Muscle layer of colon (tissue), 2 donors: ENCODE measurements at regions not wholly inside any gene's neighbourhood (a gene's known extent, or its start where the extent isn't known, plus 50 kb on each side); places are given as distances from the start of the nearest gene placed in this dataset.

Experiments used
- H3K27ac ChIP-seq: one replicate; pipeline ENCODE4 v1.7.0; 2013; ENCODE audit warnings: low read depth, mild to moderate bottlenecking, low read length, moderate library complexity
- H3K27me3 ChIP-seq, 2 donors: one replicate each; pipeline ENCODE4 v1.7.0; 2013; ENCODE audit warnings: low read length in 2 of 2, mild to moderate bottlenecking in 2 of 2; ENCODE audit not compliant: insufficient read depth in 2 of 2, control insufficient read depth in 1 of 2
- H3K36me3 ChIP-seq: one replicate; pipeline ENCODE4 v1.7.0; 2013; ENCODE audit warnings: mild to moderate bottlenecking, low read length; ENCODE audit not compliant: insufficient read depth
- H3K4me1 ChIP-seq: one replicate; pipeline ENCODE4 v1.7.0; 2013; ENCODE audit warnings: mild to moderate bottlenecking, low read length; ENCODE audit not compliant: insufficient read depth
- H3K4me3 ChIP-seq, 2 donors: one replicate each; pipeline ENCODE4 v1.7.0; 2013; ENCODE audit warnings: low read length in 2 of 2, low read depth in 1 of 2, mild to moderate bottlenecking in 1 of 2, moderate library complexity in 1 of 2
- H3K9ac ChIP-seq: one replicate; pipeline ENCODE4 v1.7.0; 2013; ENCODE audit warnings: low read length
- H3K9me3 ChIP-seq: one replicate; pipeline ENCODE4 v1.7.0; 2013; ENCODE audit warnings: mild to moderate bottlenecking, low read length
- donor health status: abdominal sarcoma.
- donor health status: Adenocarcinoma of cecum.

DNA sequence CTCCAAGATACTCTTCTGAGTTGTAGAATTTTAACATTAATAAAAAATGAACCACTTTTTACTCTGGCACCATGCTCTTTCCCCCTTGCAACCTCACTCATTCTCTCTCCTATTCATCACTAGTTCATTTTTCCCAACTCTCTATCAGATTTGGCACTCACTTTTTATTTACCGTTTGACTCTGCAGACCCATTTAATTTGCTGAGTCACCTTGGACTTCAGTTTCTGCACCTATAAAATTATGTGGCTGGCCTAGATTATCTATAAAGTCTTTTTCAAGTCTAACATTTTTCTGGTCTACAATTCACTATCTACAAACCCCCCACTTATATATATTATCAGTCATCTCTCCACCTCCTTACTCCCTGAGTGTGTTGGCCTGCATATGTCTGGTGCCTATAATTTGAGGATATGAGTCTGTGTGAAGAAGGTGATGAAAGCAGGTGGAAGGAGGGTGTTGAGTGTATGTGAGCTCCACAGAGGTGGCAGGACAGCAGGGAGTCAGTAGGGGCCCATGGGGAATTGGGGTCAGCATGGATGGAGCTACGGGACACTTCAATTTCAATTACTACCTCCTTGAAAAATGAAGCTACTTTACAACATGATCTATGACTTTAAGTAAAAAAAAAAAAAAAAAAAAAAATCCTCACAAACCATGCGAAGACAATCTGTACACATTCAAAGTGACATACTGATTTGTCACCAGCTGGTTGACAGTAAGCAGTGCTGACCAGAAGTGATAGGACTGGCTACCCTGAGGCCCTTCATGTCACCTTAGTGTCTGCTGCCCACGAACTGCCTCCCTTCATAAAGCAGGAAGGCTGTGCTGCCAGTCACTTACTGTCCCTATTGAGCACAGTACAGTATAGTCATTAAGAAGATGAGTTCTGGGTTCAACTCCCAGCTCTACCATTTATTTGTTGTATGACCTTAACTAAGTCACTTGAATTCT lies 334.2 kb upstream of the IL12A start:
- Histone ChIP-seq H3K4me1 (no peaks in the 10 kb centered on the region), H3K36me3 (no peaks in the 10 kb centered on the region), H3K9me3 (no peaks in the 10 kb centered on the region), H3K9ac (no peak overlapping the region), H3K4me3 (no peak overlapping the region), H3K27me3 (no peaks in the 10 kb centered on the region), H3K27ac (no peak overlapping the region)

- no peaks in the 10 kb centered on the region for H3K9me3 ChIP-seq
- H3K9ac ChIP-seq, result no peak overlapping the region
- no peak overlapping the region for H3K27ac ChIP-seq
Measured at GRCh38 chr3:159655202-159655601, 333.4 kb upstream of the IL12A start.

DNA sequence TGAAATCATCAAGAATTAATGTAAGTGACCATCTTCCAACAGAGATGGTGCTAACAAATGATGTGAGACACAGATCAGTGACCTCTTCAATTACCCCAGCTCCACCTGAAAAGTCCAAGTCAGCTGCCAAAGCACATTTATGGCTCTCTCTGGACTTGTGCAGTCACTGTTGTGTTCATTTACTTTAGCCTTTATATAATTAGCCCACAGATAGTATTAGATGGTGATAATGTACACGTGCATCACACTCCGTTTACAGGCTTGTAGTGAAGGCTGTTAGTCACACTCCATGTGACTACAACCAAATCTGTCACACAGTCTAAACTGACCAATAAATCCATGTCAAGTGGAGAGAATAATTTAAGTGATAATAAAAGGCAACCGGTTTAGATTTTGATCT lies 331.5 kb upstream of the IL12A start:
- H3K36me3 ChIP-seq, result no peaks in the 10 kb centered on the region
- H3K27me3 ChIP-seq, result no peaks in the 10 kb centered on the region
- no peaks in the 10 kb centered on the region for H3K9me3 ChIP-seq
- H3K27ac ChIP-seq, result no peak overlapping the region
- no peaks in the 10 kb centered on the region for H3K4me1 ChIP-seq
- no peak overlapping the region for H3K4me3 ChIP-seq
- H3K9ac ChIP-seq, result no peak overlapping the region

More at GRCh38 chr3:159655202-159655601, 333.4 kb upstream of the IL12A start:
- no peaks in the 10 kb centered on the region for H3K27me3 ChIP-seq
- no peaks in the 10 kb centered on the region for H3K4me1 ChIP-seq
- no peaks in the 10 kb centered on the region for H3K36me3 ChIP-seq
- H3K4me3 ChIP-seq, result no peak overlapping the region

- H3K9me3 ChIP-seq, result no peaks in the 10 kb centered on the region
- no peaks in the 10 kb centered on the region for H3K27me3 ChIP-seq
- H3K27ac ChIP-seq, result no peak overlapping the region
- H3K4me1 ChIP-seq, result no peaks in the 10 kb centered on the region
- H3K36me3 ChIP-seq, result no peaks in the 10 kb centered on the region
- H3K9ac ChIP-seq, result no peak overlapping the region
- no peak overlapping the region for H3K4me3 ChIP-seq
Measured at GRCh38 chr3:159657629-159658028, 331.0 kb upstream of the IL12A start.

DNA sequence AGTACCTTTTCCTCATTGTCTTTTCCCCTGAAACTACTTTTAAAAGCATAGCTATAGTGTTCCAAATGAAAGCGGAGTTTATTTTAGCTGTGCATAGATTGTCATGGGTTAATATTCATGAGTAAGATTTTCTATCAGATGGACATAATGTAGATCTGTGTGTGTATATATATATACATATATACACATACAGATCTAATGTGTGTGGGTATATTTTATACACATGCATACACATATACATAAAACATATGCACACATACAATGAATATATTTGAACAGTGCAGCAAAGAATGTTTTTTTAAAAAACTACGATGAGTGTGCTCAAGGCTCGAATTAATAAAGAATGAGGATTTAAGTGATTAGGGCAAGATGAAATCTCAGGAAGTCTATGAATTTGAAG lies 328.3 kb upstream of the IL12A start:
- Histone ChIP-seq H3K4me3 (no peak overlapping the region), H3K27ac (no peak overlapping the region), H3K4me1 (no peaks in the 10 kb centered on the region), H3K27me3 (no peaks in the 10 kb centered on the region), H3K9ac (no peak overlapping the region), H3K9me3 (no peaks in the 10 kb centered on the region), H3K36me3 (no peaks in the 10 kb centered on the region)

DNA sequence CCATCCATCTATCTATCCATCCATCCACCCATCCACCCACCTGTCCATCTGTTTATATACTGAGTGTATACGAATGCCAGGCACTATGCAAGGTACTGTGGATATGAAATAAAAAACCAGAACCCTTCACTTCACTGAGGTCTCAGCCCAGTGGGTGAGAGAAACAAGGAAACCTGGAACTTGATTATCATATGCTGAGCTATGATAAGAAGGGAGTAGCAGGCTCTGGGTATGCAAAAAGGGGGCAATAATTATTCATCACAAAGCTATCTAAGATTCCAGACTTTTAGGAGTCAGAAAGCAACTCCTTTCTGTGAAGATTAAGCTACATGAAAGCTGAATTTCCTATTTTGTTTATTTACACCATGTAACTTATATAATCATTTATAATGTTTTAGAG lies 327.7 kb upstream of the IL12A start:
- no peaks in the 10 kb centered on the region for H3K27me3 ChIP-seq
- no peaks in the 10 kb centered on the region for H3K36me3 ChIP-seq
- no peak overlapping the region for H3K4me3 ChIP-seq
- no peaks in the 10 kb centered on the region for H3K4me1 ChIP-seq
- H3K9ac ChIP-seq, result no peak overlapping the region
- no peak overlapping the region for H3K27ac ChIP-seq
- no peaks in the 10 kb centered on the region for H3K9me3 ChIP-seq

GRCh38 chr3:159662549-159662948 lies 326.1 kb upstream of the IL12A start:
- Histone ChIP-seq H3K9me3 (no peaks in the 10 kb centered on the region), H3K27me3 (no peaks in the 10 kb centered on the region), H3K27ac (no peak overlapping the region), H3K4me1 (no peaks in the 10 kb centered on the region), H3K9ac (no peak overlapping the region), H3K36me3 (no peaks in the 10 kb centered on the region), H3K4me3 (no peak overlapping the region)

- Histone ChIP-seq H3K9me3 (no peaks in the 10 kb centered on the region), H3K9ac (no peak overlapping the region), H3K4me3 (no peak overlapping the region), H3K27ac (no peak overlapping the region), H3K4me1 (no peaks in the 10 kb centered on the region), H3K36me3 (no peaks in the 10 kb centered on the region), H3K27me3 (no peaks in the 10 kb centered on the region)
Measured at GRCh38 chr3:159664006-159664405, 324.6 kb upstream of the IL12A start.

DNA sequence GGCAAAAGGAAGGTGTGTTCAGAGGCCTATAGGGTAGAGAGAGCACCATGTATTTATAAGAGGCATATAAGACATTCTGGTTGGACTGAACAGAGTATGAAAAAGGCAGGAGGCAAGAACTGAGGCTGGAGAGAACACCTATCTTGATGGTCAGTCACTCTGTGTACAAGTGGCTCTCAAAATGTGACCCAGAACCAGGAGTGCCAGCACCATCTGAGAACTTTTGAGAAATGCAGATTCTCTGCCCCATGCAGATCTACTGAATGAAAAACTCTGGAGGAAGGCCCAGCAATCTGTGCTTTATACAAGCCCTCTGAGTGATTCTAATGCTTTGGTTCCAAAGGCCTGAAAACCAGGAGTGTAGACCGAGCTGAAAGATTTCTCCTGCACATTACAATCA lies 324.0 kb upstream of the IL12A start:
- H3K4me1 ChIP-seq, result no peaks in the 10 kb centered on the region
- no peak overlapping the region for H3K27ac ChIP-seq
- no peak overlapping the region for H3K9ac ChIP-seq
- H3K27me3 ChIP-seq, result no peaks in the 10 kb centered on the region
- no peaks in the 10 kb centered on the region for H3K9me3 ChIP-seq
- no peaks in the 10 kb centered on the region for H3K36me3 ChIP-seq
- H3K4me3 ChIP-seq, result no peak overlapping the region

GRCh38 chr3:159667261-159667660 lies 321.4 kb upstream of the IL12A start:
- Histone ChIP-seq H3K9me3 (no peaks in the 10 kb centered on the region), H3K4me3 (no peak overlapping the region), H3K36me3 (no peaks in the 10 kb centered on the region), H3K27me3 (no peaks in the 10 kb centered on the region), H3K27ac (no peak overlapping the region), H3K9ac (no peak overlapping the region), H3K4me1 (no peaks in the 10 kb centered on the region)

DNA sequence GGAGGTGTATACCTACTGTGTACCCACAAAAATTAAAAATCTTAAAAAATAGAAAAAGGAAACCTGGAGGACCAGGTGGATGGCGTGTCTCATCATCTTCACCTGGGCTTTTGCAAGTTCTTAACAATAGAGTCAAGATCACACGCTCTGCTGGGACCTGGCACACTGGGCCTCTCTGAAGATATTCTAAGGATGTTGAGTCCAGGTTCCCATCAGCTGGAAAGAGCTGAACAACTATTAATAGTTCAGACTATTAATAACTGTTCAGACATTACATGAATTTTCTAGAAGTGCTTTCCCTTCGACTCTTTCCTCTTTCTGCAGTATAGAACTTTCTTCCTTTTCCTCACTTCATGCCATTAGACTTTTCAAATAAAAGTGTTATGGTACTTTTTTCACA lies 320.2 kb upstream of the IL12A start:
- Histone ChIP-seq H3K27me3 (no peaks in the 10 kb centered on the region), H3K9ac (no peak overlapping the region), H3K4me3 (no peak overlapping the region), H3K9me3 (no peaks in the 10 kb centered on the region), H3K36me3 (no peaks in the 10 kb centered on the region), H3K4me1 (no peaks in the 10 kb centered on the region), H3K27ac (no peak overlapping the region)

DNA sequence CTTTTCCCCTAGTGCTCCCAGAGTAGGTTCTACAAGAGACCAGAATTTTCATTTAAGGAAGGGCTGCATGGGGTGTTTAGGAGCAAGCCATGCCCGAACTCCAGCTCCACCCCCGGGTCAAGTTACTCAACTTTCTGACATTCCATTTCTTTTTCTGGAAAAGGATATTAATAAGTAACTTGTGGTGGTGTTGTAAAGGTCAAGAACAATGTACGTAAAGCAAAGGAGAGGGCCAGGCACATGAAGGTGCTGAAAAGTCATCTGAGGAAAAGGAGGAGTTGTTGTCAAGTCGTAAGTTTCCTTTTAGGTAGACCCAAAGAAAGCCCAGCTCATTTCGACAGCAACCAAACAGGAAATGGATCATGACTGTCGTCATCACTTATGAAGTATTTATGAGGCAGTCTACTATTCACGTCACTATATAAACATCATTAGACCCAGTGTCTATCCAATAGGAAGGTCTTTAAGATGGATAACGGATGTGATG lies 319.6 kb upstream of the IL12A start:
- Histone ChIP-seq H3K4me3 (no peak overlapping the region), H3K4me1 (no peaks in the 10 kb centered on the region), H3K27me3 (no peaks in the 10 kb centered on the region), H3K36me3 (no peaks in the 10 kb centered on the region), H3K9ac (no peak overlapping the region), H3K9me3 (no peaks in the 10 kb centered on the region), H3K27ac (no peak overlapping the region)
